IPS DF 19.7 (cell line): ENCODE measurements at regions not wholly inside any gene's neighbourhood (a gene's known extent, or its start where the extent isn't known, plus 50 kb on each side); places are given as distances from the start of the nearest gene placed in this dataset.
"Not testable (repeated sequence)": the region's sequence is repeated elsewhere in the genome, so short reads cannot be mapped to it uniquely, and the experiment has no call there.

Experiments used
- DNase-seq: peaks from one replicate; pipeline ENCODE4 v3.0.0-alpha.2; 2013; ENCODE audit warnings: low read depth, low spot score

DNA sequence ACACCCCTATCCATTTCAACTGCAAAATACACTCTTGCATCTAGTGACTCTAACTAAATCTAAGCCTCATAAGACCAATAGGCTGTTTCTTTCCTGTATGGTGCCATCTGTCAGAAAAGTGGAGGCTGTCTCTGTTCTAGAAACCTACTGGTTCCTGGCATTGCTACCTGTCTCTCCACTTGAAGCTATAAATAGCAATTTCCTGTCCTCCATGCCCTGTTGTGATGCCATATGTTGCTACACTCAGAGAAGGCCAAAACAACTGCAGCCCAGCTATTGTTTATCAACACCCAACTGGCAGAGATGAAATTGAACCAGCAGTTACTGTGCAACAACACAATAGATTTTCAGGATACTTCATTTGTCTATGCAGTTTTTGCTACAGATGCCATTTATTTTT, 1355.1 kb upstream of the SLC39A10 start:
- DNase-seq, result no peak

DNA sequence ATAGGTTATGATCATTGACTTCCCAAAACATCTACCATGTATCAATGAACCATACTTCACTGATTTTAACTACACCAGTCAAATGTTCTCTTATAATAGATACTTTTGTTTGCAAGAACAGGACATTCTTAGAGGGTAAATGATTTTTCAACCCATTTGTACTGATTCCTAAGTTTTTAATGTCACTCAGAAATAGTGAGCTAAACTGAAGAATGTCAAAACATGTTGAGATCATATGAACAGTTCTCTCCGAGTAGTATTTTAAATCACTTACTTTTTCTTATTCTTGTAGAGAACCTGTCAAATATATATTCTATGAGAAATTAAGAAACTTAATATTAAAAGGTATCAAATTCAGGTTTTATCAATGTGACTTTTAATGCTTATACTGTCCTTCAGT, 1362.9 kb upstream of the SLC39A10 start:
- no peak for DNase-seq

DNA sequence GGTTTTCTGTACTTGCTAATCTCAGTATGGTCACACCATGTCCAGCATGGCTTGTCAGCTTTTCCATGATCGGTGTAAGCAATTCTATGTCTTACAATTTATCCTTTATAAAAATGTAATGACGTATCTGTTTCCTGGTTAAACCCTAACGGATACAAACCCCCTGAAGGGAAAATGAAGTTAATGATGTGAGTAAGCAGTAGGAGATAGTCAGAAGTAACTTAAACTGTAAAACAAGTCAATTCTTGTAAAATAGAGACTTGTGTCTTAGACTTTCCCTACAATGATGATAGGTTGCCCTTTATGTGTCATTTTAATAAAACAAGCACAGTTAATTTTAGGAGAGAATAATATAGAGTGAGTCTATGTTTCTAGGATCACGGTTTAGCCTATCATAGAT, 1365.9 kb upstream of the SLC39A10 start:
- no peak for DNase-seq

DNA sequence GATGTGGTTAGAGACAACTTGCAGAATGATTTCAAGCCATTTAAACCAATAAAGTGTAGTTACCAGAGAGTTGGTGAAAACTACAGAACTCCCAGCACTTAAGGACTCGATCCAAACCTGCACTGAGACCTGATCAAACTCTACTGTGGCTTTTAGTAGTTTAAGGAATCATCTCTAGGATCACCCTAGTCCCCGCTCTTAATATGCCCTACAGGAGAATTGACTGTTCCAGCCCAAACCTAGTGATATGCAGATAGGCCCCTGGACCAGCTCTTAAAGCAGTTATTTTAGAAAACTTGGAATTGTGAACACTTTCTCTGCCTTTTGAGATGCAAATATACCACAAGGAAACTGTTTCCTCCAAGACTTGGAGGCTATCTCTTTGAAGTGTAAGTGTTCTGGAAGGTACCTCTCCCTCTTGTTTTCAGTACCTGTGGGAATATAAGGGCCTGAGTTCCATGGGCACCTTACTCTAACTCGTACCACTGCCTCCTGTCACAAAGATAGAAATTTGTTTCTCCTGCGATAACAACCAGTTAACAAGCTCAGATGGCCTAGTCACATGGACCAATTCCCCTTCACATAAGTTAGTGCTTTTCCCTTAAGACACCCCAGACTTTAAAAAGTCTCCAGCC, 1367.2 kb upstream of the SLC39A10 start:
- DNase-seq, result peak; percentile 5

DNA sequence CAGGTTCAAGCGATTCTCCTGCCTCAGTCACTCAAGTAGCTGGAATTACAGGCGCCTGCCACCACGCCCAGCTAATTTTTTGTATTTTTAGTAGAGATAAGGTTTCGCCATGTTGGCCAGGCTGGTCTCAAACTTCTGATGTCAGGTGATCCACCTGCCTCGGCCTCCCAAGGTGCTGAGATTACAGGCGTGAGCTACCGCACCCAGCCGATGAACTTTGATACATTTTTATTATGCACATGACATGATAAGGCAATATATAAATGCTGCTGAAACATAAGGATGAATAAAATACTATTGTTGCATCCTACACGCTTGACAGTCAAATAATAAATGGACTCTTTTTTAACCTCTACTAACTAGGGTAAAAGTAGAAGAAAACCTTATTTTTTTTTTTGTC, 1380.4 kb upstream of the SLC39A10 start:
- not testable (repeated sequence) for DNase-seq

DNA sequence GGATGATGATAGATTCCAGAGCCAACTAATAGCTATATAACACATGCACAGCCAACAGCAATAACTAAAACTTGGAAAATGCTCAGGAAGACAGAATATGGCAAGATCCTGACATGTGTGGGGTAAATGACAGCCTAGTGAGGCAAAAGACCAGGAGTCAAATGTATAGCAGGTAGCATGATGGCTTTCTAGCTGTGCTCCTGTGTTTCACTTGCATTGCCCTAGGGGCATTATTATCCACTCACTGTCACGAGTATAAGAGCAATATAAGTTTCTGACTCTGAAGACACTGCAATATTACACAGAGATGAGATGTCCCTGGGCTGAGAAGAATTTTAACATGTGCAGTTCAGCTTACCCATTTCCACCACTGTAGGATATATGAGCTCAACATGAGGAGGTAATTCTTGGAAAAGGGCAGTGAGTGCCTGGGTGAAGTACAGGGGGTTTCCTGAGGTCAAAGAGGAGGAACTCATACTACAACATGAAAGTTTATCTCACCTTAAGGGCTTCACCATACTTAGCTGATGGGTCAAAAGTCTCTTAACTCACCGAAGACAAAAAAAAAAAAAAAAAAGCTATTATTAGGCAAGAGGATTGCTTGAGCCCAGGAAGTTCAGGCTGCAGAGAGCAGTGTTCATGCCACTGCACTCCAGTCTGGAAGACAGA, 1385.6 kb upstream of the SLC39A10 start:
- DNase-seq, result no peak

DNA sequence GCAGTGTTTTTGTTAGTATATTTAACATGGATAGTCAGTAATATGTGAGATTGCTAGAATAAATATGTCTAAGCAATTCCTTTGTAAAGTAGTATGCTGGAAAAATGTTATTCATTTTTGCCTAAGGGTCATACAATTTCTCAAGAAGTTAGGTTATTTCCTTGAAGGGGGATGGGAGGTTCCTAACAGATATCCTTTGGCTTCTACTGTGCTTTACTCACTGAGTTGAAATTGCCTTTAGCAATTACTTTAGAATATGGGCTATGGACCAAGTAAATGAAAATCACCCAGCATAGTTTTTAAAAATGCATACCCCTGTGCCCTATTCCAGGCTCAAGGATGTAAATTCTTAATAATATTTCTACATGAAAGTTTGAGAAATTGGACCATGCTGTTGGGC, 1386.4 kb upstream of the SLC39A10 start:
- DNase-seq, result no peak

DNA sequence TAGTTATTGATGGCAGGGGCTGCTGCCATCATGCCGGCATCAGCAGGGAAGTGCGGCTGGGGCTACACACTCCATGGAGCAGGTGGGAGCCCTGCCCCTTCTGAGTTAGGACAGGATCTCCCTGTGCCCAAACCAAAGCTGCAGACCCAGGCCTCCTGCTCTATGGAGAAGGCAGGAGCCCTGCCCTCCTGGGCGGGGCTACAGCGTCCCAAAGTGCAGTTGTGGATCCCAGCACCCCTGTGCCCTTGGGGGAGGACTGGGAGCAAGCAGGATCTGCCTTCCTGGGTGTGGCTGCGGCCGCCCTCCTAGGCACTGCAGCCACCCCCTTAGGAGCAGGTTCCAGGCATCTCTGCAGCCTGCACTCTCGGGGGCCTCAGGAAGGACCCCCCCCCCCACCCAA, 1392.4 kb upstream of the SLC39A10 start:
- DNase-seq, result no peak

DNA sequence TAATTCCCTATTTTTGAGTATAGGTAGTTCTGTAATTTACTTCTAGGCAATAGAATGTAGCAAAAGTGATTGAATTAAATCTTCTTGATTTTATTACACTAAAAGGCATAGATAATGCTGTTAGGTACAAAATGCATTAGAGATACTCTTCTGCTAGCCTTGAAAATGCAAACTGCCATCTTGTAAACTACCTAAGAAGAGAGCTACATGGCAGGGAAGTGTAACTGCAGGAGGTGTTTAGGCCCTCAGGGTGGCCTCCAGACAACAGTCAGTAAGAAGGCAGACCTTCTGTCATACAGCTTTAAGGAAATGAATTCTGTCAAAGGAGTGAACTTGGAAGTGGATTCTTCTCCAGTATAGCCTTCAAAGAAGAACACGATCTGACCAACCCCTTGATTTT, 1396.8 kb upstream of the SLC39A10 start:
- DNase-seq, result no peak

DNA sequence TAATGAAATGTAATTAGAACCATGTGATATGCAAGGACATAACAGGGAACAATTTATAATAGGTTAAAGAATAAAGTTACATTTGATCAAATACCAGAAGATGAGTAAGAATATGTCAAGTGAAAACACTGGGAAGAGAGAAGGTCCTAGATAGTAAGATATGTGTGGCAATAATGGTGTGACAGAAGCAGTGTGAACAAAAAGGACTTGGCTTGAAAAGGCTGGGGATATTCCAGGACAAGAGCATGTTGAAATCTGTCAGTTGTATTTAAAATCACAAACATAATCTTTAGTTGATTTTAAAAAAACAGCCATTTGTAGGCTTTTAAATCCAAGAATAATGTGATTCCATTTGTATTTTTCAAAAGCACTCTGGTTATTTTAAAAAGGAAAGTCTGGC, 1399.9 kb upstream of the SLC39A10 start:
- no peak for DNase-seq

DNA sequence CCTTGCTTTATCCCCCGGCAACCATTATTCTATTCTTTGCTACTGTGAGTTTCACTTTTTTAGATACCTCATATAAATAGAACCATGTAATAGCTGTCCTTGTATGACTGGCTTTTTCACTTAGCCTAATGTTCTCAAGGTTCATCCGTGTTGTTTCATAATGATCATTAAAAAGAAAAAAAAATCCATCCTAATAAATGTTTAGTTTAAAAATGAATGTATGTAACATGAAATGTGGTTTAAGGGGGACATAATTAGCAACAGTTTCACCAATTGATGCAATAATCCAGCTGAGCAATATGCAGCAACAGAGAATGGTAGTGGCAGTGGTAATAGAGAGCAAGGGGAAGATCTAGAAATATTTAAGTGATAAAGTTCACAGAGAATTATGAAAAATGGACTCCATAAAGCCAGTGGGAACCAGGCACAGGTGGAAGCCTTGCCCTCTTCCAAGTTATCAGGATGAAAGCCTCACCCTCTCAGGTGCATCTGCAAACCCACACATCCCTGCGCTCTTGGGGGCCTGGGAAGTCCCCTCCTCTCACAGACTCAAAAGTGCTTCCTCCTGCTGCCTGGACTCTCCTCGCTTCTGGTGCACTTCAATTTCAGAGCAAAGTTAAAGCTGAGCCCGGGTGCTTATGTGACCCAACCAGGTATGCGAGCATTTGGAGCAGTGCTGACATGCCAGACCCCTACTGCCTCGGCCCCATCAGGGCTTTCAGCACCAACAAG, 1403.3 kb upstream of the SLC39A10 start:
- DNase-seq, result no peak

DNA sequence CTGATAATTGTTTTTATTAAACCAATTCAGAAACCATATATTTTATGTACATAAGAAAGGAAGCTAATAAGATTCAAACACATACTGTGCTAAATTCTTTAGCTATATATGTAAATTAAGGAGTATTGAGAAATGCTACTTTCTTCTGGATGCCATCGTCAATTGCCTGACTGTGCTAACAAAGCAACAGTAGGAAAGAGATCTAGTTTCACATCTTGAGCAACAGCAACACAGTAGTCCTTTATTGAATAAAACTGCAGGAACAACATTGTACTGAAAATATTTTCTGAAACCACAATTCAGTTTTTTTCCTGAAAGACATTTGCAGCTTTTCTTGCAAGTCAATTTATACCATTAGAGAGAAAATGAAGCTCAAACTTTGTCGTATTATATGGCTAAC, 1404.9 kb upstream of the SLC39A10 start:
- no peak for DNase-seq

DNA sequence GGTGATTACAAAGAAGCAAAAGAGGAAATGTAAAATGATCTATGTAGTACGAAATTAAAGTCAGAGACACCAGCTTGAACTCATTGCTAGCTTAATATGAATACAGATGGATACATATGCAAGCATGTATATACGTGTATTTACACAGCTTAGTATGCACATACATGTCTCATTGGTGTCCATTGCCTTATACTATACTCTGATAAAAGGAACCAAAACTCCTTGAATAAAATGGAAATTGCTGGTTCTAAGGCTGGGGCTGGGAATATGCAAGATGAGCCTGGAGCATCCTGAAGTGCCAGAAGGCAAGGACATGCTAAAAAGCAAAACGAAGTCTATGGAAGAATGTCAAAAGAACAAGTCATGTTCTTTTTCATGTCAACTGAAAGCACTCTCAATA, 1424.4 kb upstream of the SLC39A10 start:
- no peak for DNase-seq

DNA sequence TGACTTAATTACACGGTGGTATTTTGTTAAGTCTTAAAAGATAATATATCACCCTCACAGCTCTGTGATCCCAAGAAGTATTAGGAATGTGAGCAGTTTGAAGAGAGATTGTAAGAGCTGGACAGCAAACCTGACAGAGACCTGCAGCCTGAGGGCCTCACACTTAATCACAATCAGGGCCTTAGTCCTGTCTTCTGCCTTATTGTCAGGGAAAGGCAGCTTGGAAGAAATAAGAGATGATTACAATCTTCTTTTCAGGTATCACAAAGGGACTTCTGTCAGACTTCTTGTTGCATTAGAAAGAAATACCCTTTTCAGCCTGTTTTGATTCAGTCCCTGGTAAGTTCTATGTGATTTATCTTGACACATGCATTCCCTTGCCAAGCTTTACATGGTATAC, 1433.8 kb upstream of the SLC39A10 start:
- DNase-seq, result no peak

DNA sequence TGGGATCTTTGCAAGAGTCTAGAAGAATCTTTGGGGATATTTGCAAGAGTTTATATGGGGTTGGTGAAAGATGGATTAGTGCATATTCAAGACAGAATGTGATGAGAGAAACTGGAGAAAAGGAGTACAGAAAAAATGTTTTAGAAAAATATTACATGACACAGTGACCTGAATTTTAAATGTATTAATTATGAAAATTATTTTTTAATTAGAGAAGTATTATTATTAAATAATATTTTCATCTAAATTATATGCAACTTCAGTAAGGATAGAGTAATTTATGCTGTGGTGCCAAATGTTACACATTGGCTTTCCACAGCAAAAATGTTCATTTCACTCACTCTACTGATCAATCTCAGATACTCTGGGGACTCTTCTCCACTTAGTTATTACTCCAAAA, 1442.8 kb upstream of the SLC39A10 start:
- no peak for DNase-seq

DNA sequence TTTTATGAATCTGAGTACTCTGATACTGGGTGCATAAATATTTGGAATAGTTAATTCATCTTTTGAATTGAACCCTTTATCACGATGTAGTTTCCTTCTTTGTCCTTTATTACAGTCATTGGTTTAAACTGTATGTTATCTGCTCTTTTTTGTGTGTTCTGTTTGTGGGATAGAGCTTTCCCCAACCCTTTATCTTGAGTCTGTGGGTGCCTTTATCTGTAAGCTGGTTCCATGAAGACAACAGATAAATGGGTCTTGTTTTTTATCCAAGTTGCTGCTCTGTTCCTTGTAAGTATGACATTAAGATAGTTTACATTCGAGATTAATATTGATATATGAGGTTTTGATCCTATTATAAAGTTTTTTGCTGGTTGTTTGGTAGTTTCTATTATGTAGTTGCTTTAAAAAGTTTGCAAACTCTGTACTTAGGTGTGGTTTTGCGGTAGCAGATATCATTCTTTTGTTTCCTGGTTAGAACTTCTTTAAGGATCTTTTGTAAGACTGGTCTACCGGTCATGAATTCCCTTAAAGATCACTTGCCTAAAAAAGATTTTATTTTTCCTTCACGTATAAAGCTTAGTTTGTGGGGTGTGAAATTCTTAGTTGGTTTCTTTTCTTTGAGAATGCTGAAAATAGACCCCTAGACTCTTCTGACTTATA, 1451.3 kb upstream of the SLC39A10 start:
- DNase-seq, result no peak

DNA sequence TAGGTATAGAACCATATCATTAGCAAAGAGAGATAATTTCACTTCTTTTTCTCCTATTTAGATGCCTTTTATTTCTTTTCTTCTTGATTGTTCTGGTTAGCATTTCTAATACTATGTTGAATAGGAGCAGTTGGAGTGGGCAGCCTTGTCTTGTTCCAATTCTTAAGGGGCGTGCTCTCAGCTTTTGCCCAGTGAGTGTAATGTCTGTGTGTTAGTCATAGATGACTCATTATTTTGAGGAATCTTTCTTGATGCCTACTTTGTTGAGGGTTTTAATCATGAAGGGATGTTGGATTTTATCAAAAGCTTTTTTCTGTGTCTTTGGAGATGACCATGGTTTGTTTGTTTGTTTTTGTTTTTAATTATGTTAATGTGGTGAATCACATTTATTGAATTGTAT, 1453.1 kb upstream of the SLC39A10 start:
- DNase-seq, result no peak

DNA sequence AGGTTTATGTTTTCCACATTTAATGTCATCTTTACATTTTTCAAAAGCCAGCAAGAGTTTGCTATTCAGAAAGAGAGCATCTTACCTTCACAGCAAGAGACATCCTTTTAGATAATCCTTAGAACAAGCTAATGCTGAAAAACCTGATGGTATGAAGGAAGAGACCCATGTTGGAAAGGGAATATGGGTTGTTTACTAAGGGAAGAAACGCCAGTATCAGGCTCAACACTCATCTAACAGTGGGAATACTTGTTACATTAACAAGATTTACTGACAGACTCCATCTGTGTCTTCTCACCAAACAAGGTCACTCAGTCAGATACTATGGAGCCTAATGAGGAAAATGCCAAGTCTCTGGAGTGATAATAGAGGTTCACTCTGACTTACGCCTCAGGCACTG, 1474.1 kb upstream of the SLC39A10 start:
- no peak for DNase-seq

DNA sequence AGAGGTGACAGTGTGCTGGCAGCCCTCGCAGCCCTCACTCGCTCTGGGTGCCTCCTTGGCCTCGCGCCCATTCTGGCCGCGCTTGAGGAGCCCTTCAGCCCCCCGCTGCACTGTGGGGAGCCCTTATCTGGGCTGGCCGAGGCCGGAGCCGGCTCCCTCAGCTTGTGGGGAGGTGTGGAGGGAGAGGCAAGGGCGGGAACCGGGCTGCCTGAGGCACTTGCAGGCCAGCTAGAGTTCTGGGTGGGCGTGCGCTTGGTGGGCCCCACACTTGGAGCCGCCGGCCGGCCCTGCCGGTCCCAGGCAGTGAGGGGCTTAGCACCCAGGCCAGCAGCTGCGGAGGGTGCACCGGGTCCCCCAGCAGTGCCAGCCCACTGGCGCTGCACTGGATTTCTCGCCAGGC, 1480.9 kb upstream of the SLC39A10 start:
- DNase-seq, result no peak

DNA sequence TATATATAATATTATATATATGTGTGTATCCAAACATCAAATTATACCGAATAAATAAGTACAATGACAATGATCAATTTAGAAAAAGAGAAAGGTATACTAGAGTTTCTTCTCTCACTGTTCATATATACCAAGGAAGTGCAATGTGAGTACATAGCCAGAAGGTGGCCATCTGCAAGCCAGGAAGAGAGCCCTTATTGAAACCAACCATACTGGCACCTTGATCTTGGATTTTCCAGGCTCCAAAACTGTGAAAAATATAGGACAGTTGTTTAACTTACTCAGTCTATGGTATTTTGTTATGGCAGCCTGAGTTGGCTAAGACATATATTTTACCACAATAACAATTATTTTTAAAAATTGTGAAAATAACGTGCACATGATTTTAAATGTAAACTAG, 1490.2 kb upstream of the SLC39A10 start:
- no peak for DNase-seq

DNA sequence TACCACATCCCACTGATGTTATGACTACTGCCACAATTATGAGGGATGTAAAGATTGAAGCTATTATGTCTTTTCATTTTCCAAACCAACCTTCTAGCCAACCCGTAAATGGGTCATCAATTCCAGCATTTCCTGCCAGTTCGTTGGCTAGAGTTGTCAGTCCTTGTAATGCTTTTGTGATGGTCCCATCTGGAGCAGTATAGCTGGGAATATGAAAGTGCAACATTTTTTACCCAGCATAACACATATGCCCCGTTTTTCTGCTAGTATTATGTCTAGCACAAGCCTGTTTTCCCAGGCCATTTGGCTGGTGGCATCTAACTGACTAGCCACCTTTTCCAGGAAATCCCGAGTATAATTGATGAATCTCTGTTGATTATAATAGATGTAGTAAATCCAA, 1501.6 kb upstream of the SLC39A10 start:
- DNase-seq, result no peak

DNA sequence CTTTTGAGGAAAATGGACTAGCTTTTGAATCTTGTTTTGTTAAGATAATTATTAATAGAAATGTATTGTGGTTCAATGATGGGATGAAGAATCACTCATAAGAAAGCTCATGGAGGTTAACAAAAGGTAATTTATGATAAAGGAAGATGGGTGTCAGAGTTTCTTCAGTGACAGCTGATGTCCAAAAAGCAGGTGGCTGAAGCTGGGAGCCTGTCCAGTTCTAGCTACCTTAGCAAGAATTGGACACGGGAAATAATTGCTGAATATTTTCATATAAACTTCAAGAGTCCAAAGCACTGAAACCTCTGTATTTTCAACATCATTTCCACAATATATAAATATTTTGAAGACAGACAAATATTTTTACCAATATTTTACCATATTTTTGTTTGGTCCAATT, 1505.8 kb upstream of the SLC39A10 start:
- no peak for DNase-seq

DNA sequence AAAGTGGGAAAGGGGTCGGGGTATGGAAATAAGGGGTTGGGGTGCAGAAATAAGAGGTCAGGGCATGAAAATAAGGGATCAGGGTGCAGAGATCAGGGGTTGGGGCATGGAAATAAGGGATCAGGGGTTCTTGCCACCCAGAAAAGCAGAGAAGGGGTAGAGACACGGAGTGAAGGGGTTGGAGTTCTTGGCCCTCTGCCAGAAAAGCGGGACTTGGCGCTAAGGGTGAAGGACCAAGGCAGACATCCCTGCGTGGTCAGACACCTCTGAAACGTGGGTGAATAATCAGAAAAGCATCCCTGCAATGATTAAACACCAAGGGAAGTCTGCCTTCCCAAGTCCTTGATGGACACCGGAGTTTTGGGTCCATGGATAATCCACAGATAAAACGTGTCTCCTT, 1521.6 kb upstream of the SLC39A10 start:
- no peak for DNase-seq
